Pulmonary artery endothelial cell (primary cell): ENCODE measurements at regions not wholly inside any gene's neighbourhood (a gene's known extent, or its start where the extent isn't known, plus 50 kb on each side); places are given as distances from the start of the nearest gene placed in this dataset.

ENCODE experiments used
- DNase-seq: peaks from one replicate; pipeline ENCODE4 v3.0.0-alpha.2; 2011; ENCODE audit warnings: low read depth, low spot score

- no peak for DNase-seq
These were observed 265.8 kb upstream of the TNRC6C start for GRCh38 chr17:77692571-77693161.

GRCh38 chr17:77693301-77693700 lies 265.2 kb upstream of the TNRC6C start:
- no peak for DNase-seq

- no peak for DNase-seq
These were observed 264.7 kb upstream of the TNRC6C start for GRCh38 chr17:77693776-77694175.

GRCh38 chr17:77694391-77695363 lies 263.8 kb upstream of the TNRC6C start:
- no peak for DNase-seq

- no peak for DNase-seq
These were observed 263.1 kb upstream of the TNRC6C start for GRCh38 chr17:77695386-77695785.

GRCh38 chr17:77696151-77696720 lies 262.3 kb upstream of the TNRC6C start:
- no peak for DNase-seq

GRCh38 chr17:77696721-77697460 lies 261.6 kb upstream of the TNRC6C start:
- DNase-seq = no peak

GRCh38 chr17:77697480-77698400 lies 260.8 kb upstream of the TNRC6C start:
- no peak for DNase-seq

GRCh38 chr17:77698903-77699623 lies 259.4 kb upstream of the TNRC6C start:
- no peak for DNase-seq

- no peak for DNase-seq
These were observed 258.2 kb upstream of the TNRC6C start for GRCh38 chr17:77700165-77700881.

GRCh38 chr17:77701996-77702395 lies 256.5 kb upstream of the TNRC6C start:
- no peak for DNase-seq

GRCh38 chr17:77704048-77704815 lies 254.3 kb upstream of the TNRC6C start:
- DNase-seq = no peak

- DNase-seq = no peak
These were observed 251.6 kb upstream of the TNRC6C start for GRCh38 chr17:77706938-77707337.

- no peak for DNase-seq
These were observed 251.0 kb upstream of the TNRC6C start for GRCh38 chr17:77707546-77707945.

GRCh38 chr17:77708049-77708448 lies 250.5 kb upstream of the TNRC6C start:
- DNase-seq = no peak

GRCh38 chr17:77708936-77709335 lies 249.6 kb upstream of the TNRC6C start:
- no peak for DNase-seq

- DNase-seq = no peak
These were observed 248.9 kb upstream of the TNRC6C start for GRCh38 chr17:77709594-77709993.

GRCh38 chr17:77712578-77712977 lies 245.9 kb upstream of the TNRC6C start:
- DNase-seq = no peak
